Neural cell (in vitro differentiated cells): ENCODE measurements at regions not wholly inside any gene's neighbourhood (a gene's known extent, or its start where the extent isn't known, plus 50 kb on each side); places are given as distances from the start of the nearest gene placed in this dataset.

ENCODE experiments used
- H2AFZ ChIP-seq: fragments of 200-600, 300-800 bp; sonication (generic), shearing (Covaris generic); 2 replicates; pipeline ENCODE4 v1.6.0; 2014; ENCODE audit warnings: low read depth, mild to moderate bottlenecking, antibody characterized with exemption, low read length, moderate library complexity
- H3F3A ChIP-seq: fragments of 200-600 bp; shearing (Covaris generic); 2 replicates; pipeline ENCODE4 v1.6.1; 2016; ENCODE audit warnings: mild to moderate bottlenecking, moderate library complexity, mixed read lengths, antibody characterized with exemption, low read length; ENCODE audit not compliant: insufficient read depth, poor library complexity, severe bottlenecking
- H3K27ac ChIP-seq: fragments of 200-600, 300-800 bp; sonication (generic), shearing (Covaris generic); 2 replicates; pipeline ENCODE4 v1.5.1; 2014; ENCODE audit warnings: mild to moderate bottlenecking, low read length, moderate library complexity
- H3K27me3 ChIP-seq: fragments of 300-800, 200-600 bp; sonication (generic), shearing (Covaris generic); 2 replicates; pipeline ENCODE4 v1.6.0; 2014; ENCODE audit warnings: mild to moderate bottlenecking, low read depth, low read length, moderate library complexity; ENCODE audit not compliant: insufficient read depth
- H3K36me3 ChIP-seq: fragments of 300-800, 200-600 bp; sonication (generic), shearing (Covaris generic); 2 replicates; pipeline ENCODE4 v1.5.1; 2014; ENCODE audit warnings: mild to moderate bottlenecking, antibody characterized with exemption, low read length, moderate library complexity; ENCODE audit not compliant: insufficient read depth
- H3K4me2 ChIP-seq: fragments of 300-800, 200-600 bp; sonication (generic), shearing (Covaris generic); 2 replicates; pipeline ENCODE4 v1.6.0; 2014; ENCODE audit warnings: mild to moderate bottlenecking, low read length
- H3K4me3 ChIP-seq: fragments of 300-800, 200-600 bp; sonication (generic), shearing (Covaris generic); 2 replicates; pipeline ENCODE4 v1.5.1; 2014; ENCODE audit warnings: mild to moderate bottlenecking, low read length, moderate library complexity
- H3K79me2 ChIP-seq: fragments of 200-600 bp; shearing (Covaris generic); replicated peaks from 2 replicates; pipeline ENCODE4 v1.6.0; 2014; ENCODE audit warnings: mild to moderate bottlenecking, low read length, moderate library complexity; ENCODE audit not compliant: insufficient read depth
- H3K9ac ChIP-seq: fragments of 300-800, 200-600 bp; sonication (generic), shearing (Covaris generic); 2 replicates; pipeline ENCODE4 v1.6.1; 2016; ENCODE audit warnings: mild to moderate bottlenecking, low read length, mixed read lengths
- H3K9me2 ChIP-seq: fragments of 200-600 bp; shearing (Covaris generic); 2 replicates; pipeline ENCODE4 v1.6.1; 2016; ENCODE audit warnings: mild to moderate bottlenecking, low read length, mixed read lengths; ENCODE audit not compliant: insufficient read depth
- H3K9me3 ChIP-seq: fragments of 200-600, 300-800 bp; sonication (generic), shearing (Covaris generic); 2 replicates; pipeline ENCODE4 v1.6.1; 2016; ENCODE audit warnings: mild to moderate bottlenecking, mixed run types, low read length, moderate library complexity, mixed read lengths
- H4K20me1 ChIP-seq: fragments of 200-600 bp; shearing (Covaris generic); 2 replicates; pipeline ENCODE4 v1.6.1; 2016; ENCODE audit warnings: mild to moderate bottlenecking, mixed run types; ENCODE audit not compliant: insufficient read depth
- EP300 ChIP-seq: fragments of 450-650 bp; conservative IDR thresholded peaks from 2 replicates; pipeline ENCODE4 v1.6.1; 2014; ENCODE audit warnings: antibody characterized with exemption, mild to moderate bottlenecking, moderate library complexity; ENCODE audit not compliant: poor library complexity, severe bottlenecking
- EZH2 ChIP-seq: fragments of 200-600, 300-800 bp; shearing (Covaris generic), sonication (generic); IDR thresholded peaks from 2 replicates; pipeline ENCODE4 v1.6.1; 2014; ENCODE audit warnings: antibody characterized with exemption, low read length, borderline replicate concordance, mild to moderate bottlenecking; ENCODE audit not compliant: insufficient read depth, poor library complexity, severe bottlenecking
- MXI1 ChIP-seq: fragments of 450-650 bp; conservative IDR thresholded peaks from 2 replicates; pipeline ENCODE4 v1.6.1; 2014; ENCODE audit warnings: antibody characterized with exemption, mild to moderate bottlenecking; ENCODE audit not compliant: poor library complexity, severe bottlenecking
- POLR2AphosphoS5 ChIP-seq: IDR thresholded peaks from 2 replicates; pipeline ENCODE4 v1.6.1; 2012
- RAD21 ChIP-seq: fragments of 450-650 bp; conservative IDR thresholded peaks from 2 replicates; pipeline ENCODE4 v1.6.1; 2014; ENCODE audit warnings: antibody characterized with exemption, mild to moderate bottlenecking, moderate library complexity
- REST ChIP-seq: IDR thresholded peaks from 2 replicates; pipeline ENCODE4 v1.6.1; 2012; ENCODE audit warnings: borderline replicate concordance
- SMC3 ChIP-seq: fragments of 450-650 bp; conservative IDR thresholded peaks from 2 replicates; pipeline ENCODE4 v1.6.1; 2014; ENCODE audit warnings: antibody characterized with exemption, mild to moderate bottlenecking, moderate library complexity; ENCODE audit not compliant: poor library complexity
- TAF1 ChIP-seq: IDR thresholded peaks from 2 replicates; pipeline ENCODE4 v1.6.1; 2012; ENCODE audit warnings: low read depth
- TF ChIP-seq, protein P1 (sequence below): fragments of 450-650 bp; IDR thresholded peaks from 2 replicates; pipeline ENCODE4 v1.5.1; 2014; ENCODE audit warnings: antibody characterized with exemption, mild to moderate bottlenecking, moderate library complexity; ENCODE audit not compliant: poor library complexity, severe bottlenecking

DNA sequence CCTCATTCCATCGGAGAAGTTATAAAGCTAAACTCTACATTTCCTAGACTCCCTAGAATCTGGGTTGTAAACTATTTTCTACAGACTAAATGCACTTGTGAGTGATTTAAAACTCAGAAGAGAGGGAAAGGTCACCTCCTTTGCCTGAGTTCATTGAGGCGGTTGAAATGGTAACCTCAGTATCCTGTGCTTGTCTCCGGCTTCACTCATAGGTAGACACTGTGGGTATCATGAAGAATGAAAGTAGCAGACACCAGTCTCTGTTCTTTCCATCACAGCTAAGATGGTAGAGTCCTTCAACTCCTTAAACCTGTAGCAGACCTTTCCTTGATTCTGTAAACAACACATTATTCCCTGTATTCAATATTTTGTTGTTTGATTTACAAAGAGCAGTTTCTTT, 291.3 kb upstream of the ANKRD50 start:
- TF ChIP-seq EP300 (no peak), TAF1 (no peak), REST (no peak), RAD21 (no peak)
- Histone ChIP-seq H3F3A (no peaks in the 10 kb centered on the region), H2AFZ (no peak overlapping the region), H3K9me2 (no peaks in the 10 kb centered on the region), H3K4me3 (no peak overlapping the region), H4K20me1 (no peaks in the 10 kb centered on the region), H3K27me3 (no peaks in the 10 kb centered on the region), H3K36me3 (no peaks in the 10 kb centered on the region), H3K9ac (no peak overlapping the region), H3K79me2 (no peaks in the 10 kb centered on the region), H3K9me3 (no peaks in the 10 kb centered on the region), H3K4me2 (no peak overlapping the region), H3K27ac (no peak overlapping the region)

- Histone ChIP-seq H3K27me3 (no peaks in the 10 kb centered on the region), H4K20me1 (no peaks in the 10 kb centered on the region), H2AFZ (no peak overlapping the region), H3K27ac (no peak overlapping the region), H3K9me2 (no peaks in the 10 kb centered on the region), H3K9ac (no peak overlapping the region), H3K4me2 (no peak overlapping the region), H3F3A (no peaks in the 10 kb centered on the region), H3K9me3 (no peaks in the 10 kb centered on the region), H3K79me2 (no peaks in the 10 kb centered on the region), H3K4me3 (no peak overlapping the region), H3K36me3 (no peaks in the 10 kb centered on the region)
- TF ChIP-seq EP300, result no peak
- TF ChIP-seq MXI1, result no peak
- no peak for TF ChIP-seq POLR2AphosphoS5
- no peak for TF ChIP-seq REST
- TF ChIP-seq EZH2, result no peak
Measured at GRCh38 chr4:124997991-124998390, 285.5 kb upstream of the ANKRD50 start.

DNA sequence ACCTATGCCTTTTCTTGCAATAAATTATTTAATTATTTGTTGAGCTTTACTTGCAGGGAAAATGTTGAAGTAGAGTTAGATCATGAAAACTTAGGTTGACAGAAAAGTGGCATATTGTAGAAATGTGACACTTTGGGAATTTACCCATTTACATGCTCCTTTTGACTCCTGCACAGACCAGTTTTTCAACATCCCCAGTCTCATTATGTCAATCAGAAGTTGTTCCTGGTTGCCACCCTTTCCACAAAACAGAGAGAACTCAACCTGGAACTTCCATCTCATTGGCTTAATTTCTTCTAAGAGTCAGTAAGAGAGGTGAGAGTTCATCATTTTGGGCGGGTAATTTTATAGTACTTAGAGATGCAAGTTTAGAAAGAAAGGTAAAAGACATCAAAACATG, 284.6 kb upstream of the ANKRD50 start:
- Histone ChIP-seq H3F3A (no peaks in the 10 kb centered on the region), H4K20me1 (no peaks in the 10 kb centered on the region), H3K9me3 (no peaks in the 10 kb centered on the region), H3K36me3 (no peaks in the 10 kb centered on the region), H3K9me2 (no peaks in the 10 kb centered on the region), H3K4me2 (no peak overlapping the region), H3K9ac (no peak overlapping the region), H2AFZ (no peak overlapping the region), H3K27ac (no peak overlapping the region), H3K4me3 (no peak overlapping the region), H3K79me2 (no peaks in the 10 kb centered on the region), H3K27me3 (no peaks in the 10 kb centered on the region)
- no peak for TF ChIP-seq RAD21
- TF ChIP-seq TAF1, result no peak
- TF ChIP-seq SMC3, result no peak
- TF ChIP-seq MXI1, result no peak
- TF ChIP-seq, protein P1, sequence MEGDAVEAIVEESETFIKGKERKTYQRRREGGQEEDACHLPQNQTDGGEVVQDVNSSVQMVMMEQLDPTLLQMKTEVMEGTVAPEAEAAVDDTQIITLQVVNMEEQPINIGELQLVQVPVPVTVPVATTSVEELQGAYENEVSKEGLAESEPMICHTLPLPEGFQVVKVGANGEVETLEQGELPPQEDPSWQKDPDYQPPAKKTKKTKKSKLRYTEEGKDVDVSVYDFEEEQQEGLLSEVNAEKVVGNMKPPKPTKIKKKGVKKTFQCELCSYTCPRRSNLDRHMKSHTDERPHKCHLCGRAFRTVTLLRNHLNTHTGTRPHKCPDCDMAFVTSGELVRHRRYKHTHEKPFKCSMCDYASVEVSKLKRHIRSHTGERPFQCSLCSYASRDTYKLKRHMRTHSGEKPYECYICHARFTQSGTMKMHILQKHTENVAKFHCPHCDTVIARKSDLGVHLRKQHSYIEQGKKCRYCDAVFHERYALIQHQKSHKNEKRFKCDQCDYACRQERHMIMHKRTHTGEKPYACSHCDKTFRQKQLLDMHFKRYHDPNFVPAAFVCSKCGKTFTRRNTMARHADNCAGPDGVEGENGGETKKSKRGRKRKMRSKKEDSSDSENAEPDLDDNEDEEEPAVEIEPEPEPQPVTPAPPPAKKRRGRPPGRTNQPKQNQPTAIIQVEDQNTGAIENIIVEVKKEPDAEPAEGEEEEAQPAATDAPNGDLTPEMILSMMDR, result no peak
- TF ChIP-seq EP300, result no peak
- no peak for TF ChIP-seq REST
- TF ChIP-seq EZH2, result no peak
- no peak for TF ChIP-seq POLR2AphosphoS5
